ENCODE measurements at regions not wholly inside any gene's neighbourhood (a gene's known extent, or its start where the extent isn't known, plus 50 kb on each side); places are given as distances from the start of the nearest gene placed in this dataset.

- no peak for TF ChIP-seq CTCF (IDR thresholded peaks at IDR 0.05)
- TF ChIP-seq TCF7L2 (IDR thresholded peaks at IDR 0.05; ENCODE audit: low read depth, low read length), result no peak
Observed at GRCh38 chr1:199909137-199909536, 118.4 kb upstream of the NR5A2 start.
